ENCODE measurements at regions not wholly inside any gene's neighbourhood (a gene's known extent, or its start where the extent isn't known, plus 50 kb on each side); places are given as distances from the start of the nearest gene placed in this dataset.

GRCh38 chr18:59748628-59749360 is 51.6 kb upstream of the CCBE1 start (continued):
- TF ChIP-seq MEF2A (IDR thresholded peaks at IDR 0.05; ENCODE audit: borderline replicate concordance, low read depth) (peak; percentile 95), TAF1 (IDR thresholded peaks at IDR 0.05; ENCODE audit: borderline replicate concordance, low read depth, low read length) (no peak), FOSL2 (IDR thresholded peaks at IDR 0.05; ENCODE audit: borderline replicate concordance, low read depth) (peak; percentile 91), ZBTB33 (IDR thresholded peaks at IDR 0.05; ENCODE audit: borderline replicate concordance, low read depth) (no peak), POLR2AphosphoS5 (IDR thresholded peaks at IDR 0.05; ENCODE audit: low read depth, low read length) (peak; percentile 46; the same call in 1 of the 2 replicates), RXRA (IDR thresholded peaks at IDR 0.05; ENCODE audit: borderline replicate concordance, low read depth) (peak; percentile 79), GATA2 (CRISPR knock-in tag; IDR thresholded peaks at IDR 0.05) (no peak), JUND (IDR thresholded peaks at IDR 0.05) (peak; percentile 84), GABPA (IDR thresholded peaks at IDR 0.05; ENCODE audit: low read depth) (no peak), FOXJ3 (CRISPR knock-in tag; IDR thresholded peaks at IDR 0.05) (no peak), ELF1 (IDR thresholded peaks at IDR 0.05) (no peak; the same call in 1 of the 2 replicates), IRF3 (IDR thresholded peaks at IDR 0.05; ENCODE audit: low read depth, low read length) (no peak), TEAD4 (IDR thresholded peaks at IDR 0.05; ENCODE audit: borderline replicate concordance, insufficient read depth) (peak; percentile 68; the same call in 1 of the 2 replicates), RFX5 (IDR thresholded peaks at IDR 0.05; ENCODE audit: low read length) (no peak), NFIC (IDR thresholded peaks at IDR 0.05; ENCODE audit: borderline replicate concordance) (peak; percentile 53; the same call in 1 of the 2 replicates)
